Lower leg skin (tissue), 4 donors: ENCODE measurements at regions not wholly inside any gene's neighbourhood (a gene's known extent, or its start where the extent isn't known, plus 50 kb on each side); places are given as distances from the start of the nearest gene placed in this dataset.

Experiments used
- DNase-seq, 2 donors: peaks; one replicate each; pipeline ENCODE4 v3.0.0-alpha.2; 2019; ENCODE audit warnings: low spot score in 2 of 2
- H3K4me3 ChIP-seq: fragments of 200-600 bp; sonication (generic); 2 replicates; pipeline ENCODE4 v1.5.1; 2017; ENCODE audit warnings: mild to moderate bottlenecking, low read depth; ENCODE audit not compliant: poor library complexity, severe bottlenecking
- CTCF ChIP-seq, 3 donors: fragments of 450-650 bp; IDR thresholded peaks; one replicate each; pipeline ENCODE4 v1.5.1; 2016; ENCODE audit warnings: antibody characterized with exemption in 3 of 3, mild to moderate bottlenecking in 3 of 3, moderate library complexity in 2 of 3
- POLR2A ChIP-seq, 2 donors: fragments of 450-650 bp; IDR thresholded peaks; one replicate each; pipeline ENCODE4 v1.6.1; 2016 to 2017; ENCODE audit warnings: antibody characterized with exemption in 2 of 2, mild to moderate bottlenecking in 1 of 2, moderate library complexity in 1 of 2
- WGBS, 2 donors: methylation state at CpG; one replicate each; pipeline ENCODE4 v1.1.5; 2018; 5-methylcytosine and 5-hydroxymethylcytosine counted together
- intact Hi-C: fragments of 100-400 bp; cut with DNase I; formaldehyde crosslinking; loops from one replicate; pipeline ENCODE4 v1.15.0; 2023; ENCODE audit warnings: low total_unique reads

GRCh38 chr1:221418346-221418745 is 323.5 kb downstream of the DUSP10 start:
- intact Hi-C loops: loop anchor here (10.0 kb wide), 1 partner anchor 1476 kb away; no protein-coding TSS in a partner anchor
- TF ChIP-seq CTCF (IDR thresholded peaks at IDR 0.05) (no peak), POLR2A (IDR thresholded peaks at IDR 0.05) (no peak)
- no peak for DNase-seq
- WGBS, 2 donors: 74 to 87% methylated on average over 1 of the region's 1 CpG
- H3K4me3 ChIP-seq: no peak overlapping the region

- intact Hi-C loops: loop anchor here (10.0 kb wide), 1 partner anchor 1475 kb away; no protein-coding TSS in a partner anchor
- WGBS, 2 donors: 24 to 29% methylated on average over 3 of the region's 3 CpGs
These were observed 322.3 kb downstream of the DUSP10 start for GRCh38 chr1:221419513-221420095.

GRCh38 chr1:221429264-221429663 is 312.6 kb downstream of the DUSP10 start:
- TF ChIP-seq CTCF (IDR thresholded peaks at IDR 0.05) (no peak), POLR2A (IDR thresholded peaks at IDR 0.05) (no peak)
- DNase-seq: no peak
- intact Hi-C loops: no loop called here
- H3K4me3 ChIP-seq: no peak overlapping the region
- 35 to 50% methylated on average over 1 of the region's 1 CpG for WGBS, 2 donors

More at GRCh38 chr1:221419513-221420095, 322.3 kb downstream of the DUSP10 start:
- TF ChIP-seq CTCF (IDR thresholded peaks at IDR 0.05): no peak
- no peak for TF ChIP-seq POLR2A (IDR thresholded peaks at IDR 0.05)
- DNase-seq: peak in 1 of 2 donors; percentile 45
- H3K4me3 ChIP-seq: no peak overlapping the region

GRCh38 chr1:221430152-221430960 is 311.5 kb downstream of the DUSP10 start:
- TF ChIP-seq POLR2A (IDR thresholded peaks at IDR 0.05): no peak
- TF ChIP-seq CTCF (IDR thresholded peaks at IDR 0.05): no peak
- no peak for DNase-seq
- WGBS, 2 donors: 89 to 93% methylated on average over 4 of the region's 4 CpGs
- no peak overlapping the region for H3K4me3 ChIP-seq
- intact Hi-C loops: no loop called here

- no peak for TF ChIP-seq POLR2A (IDR thresholded peaks at IDR 0.05)
- TF ChIP-seq CTCF (IDR thresholded peaks at IDR 0.05): no peak
- intact Hi-C loops: no loop called here
- no peak overlapping the region for H3K4me3 ChIP-seq
- no peak for DNase-seq
- 58 to 63% methylated on average over 2 of the region's 2 CpGs for WGBS, 2 donors
These were observed 310.7 kb downstream of the DUSP10 start for GRCh38 chr1:221431068-221431651.
